Left ventricle myocardium inferior (tissue), 1 donor: ENCODE measurements at regions not wholly inside any gene's neighbourhood (a gene's known extent, or its start where the extent isn't known, plus 50 kb on each side); places are given as distances from the start of the nearest gene placed in this dataset.

ENCODE experiments used
- DNase-seq: peaks from one replicate; pipeline ENCODE4 v3.0.0-alpha.2; 2020
- H3K27ac ChIP-seq: fragments of 200-600 bp; replicated peaks from 2 replicates; pipeline ENCODE4 v1.8.0; 2021
- H3K27me3 ChIP-seq: fragments of 200-600 bp; 2 replicates; pipeline ENCODE4 v1.8.0; 2021; ENCODE audit warnings: low read depth
- H3K36me3 ChIP-seq: fragments of 200-600 bp; 2 replicates; pipeline ENCODE4 v1.8.0; 2021
- H3K4me1 ChIP-seq: fragments of 200-600 bp; 2 replicates; pipeline ENCODE4 v1.8.0; 2021
- H3K4me3 ChIP-seq: fragments of 200-600 bp; 2 replicates; pipeline ENCODE4 v1.8.0; 2021; ENCODE audit warnings: mild to moderate bottlenecking, moderate library complexity
- H3K9me3 ChIP-seq: fragments of 200-600 bp; replicated peaks from 2 replicates; pipeline ENCODE4 v1.8.0; 2021
- CTCF ChIP-seq: fragments of 200-600 bp; IDR thresholded peaks from 2 replicates; pipeline ENCODE4 v1.8.0; 2021; ENCODE audit warnings: antibody characterized with exemption, mild to moderate bottlenecking, borderline replicate concordance
- intact Hi-C: fragments of 100-400 bp; cut with micrococcal nuclease; formaldehyde crosslinking; loops from one replicate; pipeline ENCODE4 v1.11.0; 2022
- donor health status: DM: no; HTN: yes; CAD: no; lungs with severe emphysema.

GRCh38 chr2:104384961-104385360, 469.0 kb upstream of the POU3F3 start:
- DNase-seq: no peak
- TF ChIP-seq CTCF: no peak
- Histone ChIP-seq H3K9me3 (peaks cover 12% of the 10 kb centered on the region), H3K27ac (no peak overlapping the region), H3K4me1 (no peaks in the 10 kb centered on the region), H3K36me3 (no peaks in the 10 kb centered on the region), H3K27me3 (peaks cover 10% of the 10 kb centered on the region), H3K4me3 (no peak overlapping the region)
- intact Hi-C loops: no loop called here

GRCh38 chr2:104385743-104386142, 468.2 kb upstream of the POU3F3 start:
- H3K27ac ChIP-seq: no peak overlapping the region
- no peak for DNase-seq

DNA sequence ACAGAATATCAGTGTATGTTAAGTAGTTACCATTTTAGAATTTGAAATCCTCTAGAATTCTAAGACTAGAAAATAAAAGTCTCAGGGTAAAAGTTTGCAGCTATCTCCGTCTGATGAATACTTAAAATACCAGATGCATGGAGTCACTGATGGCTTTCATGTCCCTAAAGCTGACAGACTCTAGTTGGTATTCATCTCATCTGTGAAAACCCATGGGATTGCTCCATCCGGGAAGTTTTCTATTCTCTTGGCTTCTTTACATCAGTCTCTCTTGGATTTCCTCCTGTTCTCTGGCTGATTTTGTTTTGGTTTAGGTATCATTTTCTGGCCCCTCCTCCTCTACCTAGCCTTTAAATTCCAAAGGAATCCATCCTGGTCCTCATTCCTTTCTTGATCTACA, 465.6 kb upstream of the POU3F3 start:
- H3K4me3 ChIP-seq: no peak overlapping the region
- no peak for TF ChIP-seq CTCF

More at GRCh38 chr2:104385743-104386142, 468.2 kb upstream of the POU3F3 start:
- H3K4me1 ChIP-seq: no peaks in the 10 kb centered on the region
- H3K4me3 ChIP-seq: no peak overlapping the region
- no peak for TF ChIP-seq CTCF
- H3K36me3 ChIP-seq: no peaks in the 10 kb centered on the region
- H3K27me3 ChIP-seq: peaks cover 10% of the 10 kb centered on the region
- peaks cover 16% of the 10 kb centered on the region for H3K9me3 ChIP-seq
- intact Hi-C loops: no loop called here

DNA sequence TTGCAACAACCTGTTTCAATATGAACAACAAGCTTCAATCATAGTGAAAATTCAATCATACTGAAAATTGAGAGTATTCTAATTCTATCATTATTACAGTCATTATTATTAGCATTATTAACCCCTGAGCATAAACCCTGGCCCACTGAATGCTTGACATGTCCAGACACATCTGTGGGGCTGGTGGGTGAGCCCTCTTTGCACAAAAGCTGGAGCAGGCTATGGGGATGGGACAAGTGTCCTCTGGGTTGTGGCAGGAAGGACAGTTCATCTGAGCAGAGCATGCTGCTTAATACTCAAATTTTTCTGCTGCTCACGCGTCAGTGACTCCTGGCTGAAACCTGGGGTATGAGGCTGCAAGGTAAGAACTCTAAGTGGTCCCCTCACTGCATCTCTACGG, 451.1 kb upstream of the POU3F3 start:
- Histone ChIP-seq H3K9me3 (no peaks in the 10 kb centered on the region), H3K4me3 (no peak overlapping the region)
- intact Hi-C loops: no loop called here

More for the DNA sequence above, 465.6 kb upstream of the POU3F3 start:
- Histone ChIP-seq H3K4me1 (no peaks in the 10 kb centered on the region), H3K9me3 (peaks cover 16% of the 10 kb centered on the region), H3K27ac (no peak overlapping the region), H3K27me3 (peaks cover 15% of the 10 kb centered on the region), H3K36me3 (no peaks in the 10 kb centered on the region)
- no peak for DNase-seq
- intact Hi-C loops: no loop called here

DNA sequence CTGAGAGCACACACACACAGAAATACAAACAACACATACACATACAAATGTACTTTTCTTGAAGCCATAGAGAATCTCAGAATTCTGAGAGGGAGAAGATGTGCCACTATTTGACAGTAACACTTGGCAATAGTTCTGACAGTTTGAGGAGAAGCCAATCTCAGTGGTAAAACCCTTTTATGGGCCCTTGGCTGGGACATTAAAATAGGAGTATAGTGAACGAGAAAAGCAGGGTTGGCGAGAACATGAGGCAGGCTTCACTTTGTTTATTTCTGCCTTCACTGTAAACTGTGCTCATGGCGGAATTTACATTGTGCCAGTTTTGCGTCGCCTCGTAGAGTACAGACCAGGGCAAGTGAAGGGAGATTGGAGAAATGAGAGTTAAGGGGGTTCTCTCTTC, 449.4 kb upstream of the POU3F3 start:
- no peak for TF ChIP-seq CTCF
- H3K4me1 ChIP-seq: no peaks in the 10 kb centered on the region
- H3K9me3 ChIP-seq: no peaks in the 10 kb centered on the region
- no peak for DNase-seq
- no peaks in the 10 kb centered on the region for H3K36me3 ChIP-seq
- H3K27me3 ChIP-seq: peaks cover 12% of the 10 kb centered on the region
- no peak overlapping the region for H3K27ac ChIP-seq
- intact Hi-C loops: no loop called here
- no peak overlapping the region for H3K4me3 ChIP-seq

More for the DNA sequence above, 451.1 kb upstream of the POU3F3 start:
- no peaks in the 10 kb centered on the region for H3K4me1 ChIP-seq
- H3K36me3 ChIP-seq: no peaks in the 10 kb centered on the region
- DNase-seq: no peak
- peaks cover 10% of the 10 kb centered on the region for H3K27me3 ChIP-seq
- TF ChIP-seq CTCF: no peak
- no peak overlapping the region for H3K27ac ChIP-seq

GRCh38 chr2:104405623-104406022, 448.3 kb upstream of the POU3F3 start:
- Histone ChIP-seq H3K9me3 (no peaks in the 10 kb centered on the region), H3K4me1 (no peaks in the 10 kb centered on the region), H3K4me3 (no peak overlapping the region), H3K27ac (no peak overlapping the region), H3K27me3 (peaks cover 15% of the 10 kb centered on the region), H3K36me3 (no peaks in the 10 kb centered on the region)
- intact Hi-C loops: no loop called here
- TF ChIP-seq CTCF: no peak
- no peak for DNase-seq
